ENCODE measurements at regions not wholly inside any gene's neighbourhood (a gene's known extent, or its start where the extent isn't known, plus 50 kb on each side); places are given as distances from the start of the nearest gene placed in this dataset.

- H3K9me3 ChIP-seq (ENCODE audit: control insufficient read depth, low read length) = no peaks in the 10 kb centered on the region
- H3K9ac ChIP-seq = no peak overlapping the region
- H3K79me2 ChIP-seq = no peaks in the 10 kb centered on the region
- no peak overlapping the region for H3K4me3 ChIP-seq (ENCODE audit: low read depth, low read length)
- H3K4me1 ChIP-seq = no peaks in the 10 kb centered on the region
- H3K27me3 ChIP-seq (ENCODE audit: control insufficient read depth, insufficient read depth, low read length) = no peaks in the 10 kb centered on the region
- H3K27ac ChIP-seq = no peak overlapping the region
- H3K36me3 ChIP-seq (ENCODE audit: control insufficient read depth, insufficient read depth, low read length) = no peaks in the 10 kb centered on the region
- TF ChIP-seq, protein P1, sequence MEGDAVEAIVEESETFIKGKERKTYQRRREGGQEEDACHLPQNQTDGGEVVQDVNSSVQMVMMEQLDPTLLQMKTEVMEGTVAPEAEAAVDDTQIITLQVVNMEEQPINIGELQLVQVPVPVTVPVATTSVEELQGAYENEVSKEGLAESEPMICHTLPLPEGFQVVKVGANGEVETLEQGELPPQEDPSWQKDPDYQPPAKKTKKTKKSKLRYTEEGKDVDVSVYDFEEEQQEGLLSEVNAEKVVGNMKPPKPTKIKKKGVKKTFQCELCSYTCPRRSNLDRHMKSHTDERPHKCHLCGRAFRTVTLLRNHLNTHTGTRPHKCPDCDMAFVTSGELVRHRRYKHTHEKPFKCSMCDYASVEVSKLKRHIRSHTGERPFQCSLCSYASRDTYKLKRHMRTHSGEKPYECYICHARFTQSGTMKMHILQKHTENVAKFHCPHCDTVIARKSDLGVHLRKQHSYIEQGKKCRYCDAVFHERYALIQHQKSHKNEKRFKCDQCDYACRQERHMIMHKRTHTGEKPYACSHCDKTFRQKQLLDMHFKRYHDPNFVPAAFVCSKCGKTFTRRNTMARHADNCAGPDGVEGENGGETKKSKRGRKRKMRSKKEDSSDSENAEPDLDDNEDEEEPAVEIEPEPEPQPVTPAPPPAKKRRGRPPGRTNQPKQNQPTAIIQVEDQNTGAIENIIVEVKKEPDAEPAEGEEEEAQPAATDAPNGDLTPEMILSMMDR (IDR thresholded peaks at IDR 0.05) = no peak
- no peak overlapping the region for H2AFZ ChIP-seq
- no peak overlapping the region for H3K4me2 ChIP-seq (ENCODE audit: low read length)
These were observed 217.5 kb downstream of the TRIB2 start for GRCh38 chr2:12934146-12934756.

GRCh38 chr2:12935222-12935621 lies 218.5 kb downstream of the TRIB2 start:
- Histone ChIP-seq H3K36me3 (ENCODE audit: control insufficient read depth, insufficient read depth, low read length) (no peaks in the 10 kb centered on the region), H3K27ac (no peak overlapping the region), H3K4me3 (ENCODE audit: low read depth, low read length) (no peak overlapping the region), H3K27me3 (ENCODE audit: control insufficient read depth, insufficient read depth, low read length) (no peaks in the 10 kb centered on the region), H3K9ac (no peak overlapping the region), H3K9me3 (ENCODE audit: control insufficient read depth, low read length) (no peaks in the 10 kb centered on the region), H3K4me1 (no peaks in the 10 kb centered on the region), H3K4me2 (ENCODE audit: low read length) (no peak overlapping the region), H2AFZ (no peak overlapping the region), H3K79me2 (no peaks in the 10 kb centered on the region)
- TF ChIP-seq, protein P1 (IDR thresholded peaks at IDR 0.05) = no peak

DNA sequence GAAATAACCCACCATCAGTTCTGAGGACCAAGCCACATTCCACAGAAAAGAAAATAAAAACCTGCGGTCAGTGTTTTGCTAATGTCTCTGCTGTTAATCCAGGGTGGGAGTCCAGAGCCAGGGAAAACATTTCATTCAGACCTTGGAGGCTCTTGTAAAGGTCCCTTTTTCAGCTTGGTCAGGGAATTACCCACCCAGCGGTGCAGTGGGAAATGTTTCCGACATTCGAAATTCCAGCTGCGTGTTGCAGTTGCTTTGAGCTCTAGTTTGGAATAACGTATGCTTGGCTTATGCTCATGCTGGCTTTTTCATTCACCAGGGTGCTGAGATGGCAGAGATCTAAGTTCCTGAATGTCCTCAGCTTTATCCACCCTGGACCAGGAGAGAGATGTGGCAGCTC lies 219.1 kb downstream of the TRIB2 start:
- Histone ChIP-seq H3K9ac (no peak overlapping the region), H2AFZ (no peak overlapping the region), H3K4me3 (ENCODE audit: low read depth, low read length) (no peak overlapping the region), H3K36me3 (ENCODE audit: control insufficient read depth, insufficient read depth, low read length) (no peaks in the 10 kb centered on the region), H3K79me2 (no peaks in the 10 kb centered on the region), H3K27ac (no peak overlapping the region), H3K9me3 (ENCODE audit: control insufficient read depth, low read length) (no peaks in the 10 kb centered on the region), H3K4me2 (ENCODE audit: low read length) (no peak overlapping the region), H3K4me1 (no peaks in the 10 kb centered on the region), H3K27me3 (ENCODE audit: control insufficient read depth, insufficient read depth, low read length) (no peaks in the 10 kb centered on the region)
- TF ChIP-seq, protein P1 (IDR thresholded peaks at IDR 0.05) = no peak

DNA sequence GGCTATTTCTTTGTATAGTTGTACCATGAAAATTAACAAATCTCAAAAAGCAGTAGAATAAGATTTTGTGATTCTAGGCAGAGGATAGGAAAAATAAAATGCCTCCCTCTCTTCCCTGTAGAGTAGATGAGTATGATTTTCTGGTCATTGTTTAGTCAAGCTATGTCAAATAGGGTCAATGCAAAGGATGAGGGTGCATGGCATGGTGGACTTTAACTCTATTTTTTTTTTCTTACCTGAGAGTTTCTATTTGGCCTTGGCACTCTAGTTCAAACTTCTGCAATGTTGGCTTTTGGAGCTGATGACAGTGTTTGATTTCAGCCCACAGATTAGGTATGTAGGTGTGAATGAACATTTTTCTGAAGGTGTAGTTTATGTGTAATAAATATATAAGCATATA lies 224.5 kb downstream of the TRIB2 start:
- TF ChIP-seq, protein P1 (IDR thresholded peaks at IDR 0.05) = no peak
- Histone ChIP-seq H3K4me3 (ENCODE audit: low read depth, low read length) (no peak overlapping the region), H3K9me3 (ENCODE audit: control insufficient read depth, low read length) (no peaks in the 10 kb centered on the region), H3K27ac (no peak overlapping the region), H3K4me2 (ENCODE audit: low read length) (no peak overlapping the region), H2AFZ (no peak overlapping the region), H3K27me3 (ENCODE audit: control insufficient read depth, insufficient read depth, low read length) (no peaks in the 10 kb centered on the region), H3K9ac (no peak overlapping the region), H3K4me1 (no peaks in the 10 kb centered on the region), H3K79me2 (no peaks in the 10 kb centered on the region), H3K36me3 (ENCODE audit: control insufficient read depth, insufficient read depth, low read length) (no peaks in the 10 kb centered on the region)

DNA sequence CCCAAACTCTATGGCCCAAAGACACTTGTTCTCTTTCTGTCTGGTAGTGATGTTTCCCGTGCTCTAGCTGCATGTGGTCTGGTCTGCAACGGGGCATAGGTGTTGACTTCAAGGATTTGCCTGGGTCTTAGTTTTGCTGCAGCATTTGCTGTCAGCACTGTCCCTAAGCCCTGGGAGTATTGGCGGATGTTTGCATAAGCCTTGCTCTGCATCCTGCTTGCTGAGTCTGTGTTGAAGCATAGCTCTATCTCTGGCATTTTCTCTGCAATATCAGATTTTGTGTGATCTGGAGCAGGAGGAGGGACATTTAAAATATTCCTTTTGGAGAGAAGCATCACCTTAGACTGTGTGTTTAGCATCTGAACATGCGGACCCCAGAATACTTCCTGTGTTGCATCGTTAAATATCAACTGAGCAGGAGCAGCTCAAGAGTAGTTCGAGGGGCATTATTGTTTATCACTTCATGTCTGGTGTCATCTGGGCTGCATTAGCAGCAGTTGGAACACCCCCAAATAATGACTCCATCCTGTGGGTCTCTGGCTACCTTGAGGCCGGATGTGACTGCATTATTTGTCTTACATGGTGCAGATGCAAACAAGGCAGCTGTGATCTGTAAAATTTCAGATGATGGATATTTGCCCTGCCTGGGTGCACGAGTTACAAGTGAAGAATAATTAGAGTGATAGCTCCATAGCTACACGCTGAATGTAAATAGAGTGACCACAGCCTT lies 231.7 kb downstream of the TRIB2 start:
- no peak overlapping the region for H3K4me3 ChIP-seq (ENCODE audit: low read depth, low read length)
- H3K27me3 ChIP-seq (ENCODE audit: control insufficient read depth, insufficient read depth, low read length) = no peaks in the 10 kb centered on the region
- H3K79me2 ChIP-seq = no peaks in the 10 kb centered on the region
- no peak overlapping the region for H3K9ac ChIP-seq
- H3K27ac ChIP-seq = no peak overlapping the region
- H3K4me2 ChIP-seq (ENCODE audit: low read length) = no peak overlapping the region
- no peaks in the 10 kb centered on the region for H3K36me3 ChIP-seq (ENCODE audit: control insufficient read depth, insufficient read depth, low read length)
- no peaks in the 10 kb centered on the region for H3K4me1 ChIP-seq
- no peaks in the 10 kb centered on the region for H3K9me3 ChIP-seq (ENCODE audit: control insufficient read depth, low read length)
- no peak overlapping the region for H2AFZ ChIP-seq
- TF ChIP-seq, protein P1 (IDR thresholded peaks at IDR 0.05) = no peak

Measured in parathyroid adenoma (tissue), 2 donors.